ENCODE measurements at regions not wholly inside any gene's neighbourhood (a gene's known extent, or its start where the extent isn't known, plus 50 kb on each side); places are given as distances from the start of the nearest gene placed in this dataset.
A peak's percentile ranks its signal among the peaks of the same experiment; 100 is the strongest.

DNA sequence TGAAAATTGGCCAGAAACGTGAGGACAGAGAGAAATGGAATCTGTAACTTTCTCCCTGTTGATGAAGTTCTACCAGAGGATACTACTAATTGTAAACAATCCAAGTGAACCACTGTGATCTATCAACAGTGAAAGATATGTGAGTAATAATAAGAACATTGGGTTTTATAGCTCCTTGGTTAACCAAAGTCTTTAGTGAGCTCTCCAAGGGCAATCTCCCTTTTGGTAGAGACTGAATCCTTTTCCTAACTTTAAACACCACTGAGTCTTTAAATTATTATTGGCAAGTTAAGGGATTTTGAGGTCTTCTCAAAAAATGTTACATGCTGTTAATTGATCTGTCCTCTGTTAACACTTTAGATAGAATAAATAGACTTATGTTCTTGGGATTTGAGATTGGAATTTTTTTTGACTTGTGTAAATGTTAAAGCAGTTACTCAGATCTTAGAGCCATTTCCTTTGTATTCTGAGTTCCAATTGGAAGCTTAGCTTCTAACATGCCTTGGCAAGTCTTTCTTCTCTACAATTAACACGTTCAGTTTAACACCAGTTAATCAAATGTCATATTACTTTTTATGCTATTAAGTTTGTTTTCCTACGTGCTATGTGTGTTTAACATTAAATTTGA, 338.2 kb upstream of the DDHD1 start:
- H2BK20ac ChIP-seq (ENCODE audit: low read length), result no peak overlapping the region
- no peak overlapping the region for H3K4me3 ChIP-seq (ENCODE audit: extremely low read depth in 1 of 4, insufficient read depth in 2 of 4, low read depth in 3 of 4, low read length in 4 of 4)
- DNase-seq (ENCODE audit: low read depth in 1 of 2, low spot score in 2 of 2), result no peak
- no peak overlapping the region for H3K18ac ChIP-seq (ENCODE audit: extremely low read depth, low read length)
- H4K8ac ChIP-seq (ENCODE audit: extremely low read depth, insufficient read depth, low read length), result no peak overlapping the region
- H2AFZ ChIP-seq (ENCODE audit: low read length), result no peak overlapping the region
- H3K4me1 ChIP-seq (replicated peaks in 1 of 4; ENCODE audit: control insufficient read depth in 3 of 4, insufficient read depth in 4 of 4, low read length in 3 of 4), result no peaks in the 10 kb centered on the region
- H2BK15ac ChIP-seq (ENCODE audit: low read length), result no peak overlapping the region
- no peaks in the 10 kb centered on the region; a peak in 1 of 4 replicates for H3K9me3 ChIP-seq (ENCODE audit: insufficient read depth in 2 of 2, low read depth in 1 of 2, low read length in 1 of 2)
- no peak overlapping the region for H3K9ac ChIP-seq (replicated peaks in 1 of 4; ENCODE audit: extremely low read depth in 1 of 4, low read depth in 3 of 4, low read length in 3 of 4)
- FAIRE-seq, result peak; percentile 32
- H2BK120ac ChIP-seq (replicated peaks; ENCODE audit: low read depth, low read length), result no peak overlapping the region
- H3K4ac ChIP-seq (replicated peaks; ENCODE audit: insufficient read length, low read depth, low read length), result no peak overlapping the region
- no peaks in the 10 kb centered on the region for H3K27me3 ChIP-seq (replicated peaks in 1 of 4; ENCODE audit: control insufficient read depth in 3 of 4, extremely low read depth in 1 of 4, insufficient read depth in 3 of 4, low read length in 3 of 4)
- H4K20me1 ChIP-seq (replicated peaks in 1 of 2; ENCODE audit: control insufficient read depth in 1 of 2, insufficient read depth in 2 of 2, low read length in 2 of 2), result no peaks in the 10 kb centered on the region
- CTCF ChIA-PET (ENCODE audit: partially characterized antibody), result interaction anchor here (0.8 kb wide), 1 partner anchor 64 kb away, joined by 3 read pairs; no protein-coding TSS in a partner anchor
- H3K4me2 ChIP-seq (ENCODE audit: insufficient read depth in 1 of 2, low read depth in 2 of 2, low read length in 2 of 2), result no peak overlapping the region
- no peaks in the 10 kb centered on the region for H3K23me2 ChIP-seq (ENCODE audit: low read depth, low read length)
- no peaks in the 10 kb centered on the region for H3K79me2 ChIP-seq (ENCODE audit: control insufficient read depth in 1 of 2, insufficient read depth in 2 of 2, low read length in 2 of 2)
- 89% methylated on average over 3 of the region's 3 CpGs; no CpG with 5 or more reads in 1 of the 2 experiments for WGBS, 2 experiments (ENCODE audit: extremely low coverage in 1 of 2, insufficient coverage in 1 of 2, insufficient read length in 1 of 2, insufficient replicate concordance in 2 of 2, low coverage in 1 of 2, low lambda C conversion rate in 2 of 2, missing lambda C conversion rate in 1 of 2)
- H2BK12ac ChIP-seq (ENCODE audit: low read depth, low read length), result no peak overlapping the region
- H3K36me3 ChIP-seq (ENCODE audit: control insufficient read depth in 2 of 4, insufficient read depth in 4 of 4, low read length in 3 of 4), result no peaks in the 10 kb centered on the region
- no peak overlapping the region for H4K91ac ChIP-seq (replicated peaks; ENCODE audit: insufficient read length, low read length)
- H2AK5ac ChIP-seq (ENCODE audit: low read depth, low read length), result no peak overlapping the region
- no peak overlapping the region for H4K5ac ChIP-seq (ENCODE audit: insufficient read length, low read depth, low read length)
- no peak overlapping the region for H3K14ac ChIP-seq (ENCODE audit: insufficient read length)
- POLR2A ChIA-PET (ENCODE audit: partially characterized antibody), result no interaction called here
- H3K27ac ChIP-seq (ENCODE audit: low read depth, low read length), result no peak overlapping the region
- H2BK5ac ChIP-seq (ENCODE audit: low read depth, low read length), result no peak overlapping the region
- H3K79me1 ChIP-seq (ENCODE audit: low read depth, low read length), result no peaks in the 10 kb centered on the region
- H3K23ac ChIP-seq (ENCODE audit: insufficient read length), result no peak overlapping the region
- H3K56ac ChIP-seq (replicated peaks; ENCODE audit: insufficient read length, low read depth, low read length), result no peak overlapping the region
- TF ChIP-seq SUZ12 (IDR thresholded peaks at IDR 0.05; ENCODE audit: low read length) (no peak), POLR2AphosphoS5 (IDR thresholded peaks at IDR 0.05; ENCODE audit: low read depth, low read length) (no peak), POLR2A (IDR thresholded peaks at IDR 0.05; ENCODE audit: control extremely low read depth in 1 of 2, low read depth in 2 of 2, low read length in 2 of 2) (no peak), CBX5 (IDR thresholded peaks at IDR 0.05; ENCODE audit: low read depth, low read length) (no peak), TBP (IDR thresholded peaks at IDR 0.05; ENCODE audit: low read depth, low read length) (no peak), CHD1 (IDR thresholded peaks at IDR 0.05; ENCODE audit: low read depth, low read length) (no peak)

All from H1 (cell line).